ENCODE measurements at regions not wholly inside any gene's neighbourhood (a gene's known extent, or its start where the extent isn't known, plus 50 kb on each side); places are given as distances from the start of the nearest gene placed in this dataset.

DNA sequence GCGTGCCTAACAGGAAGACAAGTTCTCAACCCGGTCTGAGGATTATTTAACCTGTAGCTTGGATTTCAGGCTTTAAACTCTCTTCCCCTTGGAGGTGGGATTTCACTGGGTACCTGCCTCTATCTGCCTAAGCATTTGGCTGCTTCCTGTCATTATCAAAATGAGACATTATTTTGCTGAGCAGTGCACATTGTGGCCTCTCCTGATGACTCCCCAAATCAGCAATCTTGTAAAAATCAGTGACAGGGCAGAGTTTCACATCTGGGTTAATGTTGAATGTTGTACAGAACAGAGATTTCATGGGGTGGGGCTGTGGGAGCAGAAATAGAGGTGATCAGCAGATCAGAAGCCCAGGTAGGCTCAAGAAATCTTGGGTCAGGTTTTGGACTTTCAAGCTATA is 605.9 kb downstream of the ELAVL2 start:
- WGBS, 5 donors = 55 to 73% (median 68%) methylated on average over 2 of the region's 2 CpGs
- no peak overlapping the region for H3K27ac ChIP-seq
- H3K27me3 ChIP-seq = no peaks in the 10 kb centered on the region
- H3K9me3 ChIP-seq = peaks cover 0 to 13% (median 3%) of the 10 kb centered on the region in 4 donors
- no peaks in the 10 kb centered on the region for H3K36me3 ChIP-seq
- TF ChIP-seq, protein P1, sequence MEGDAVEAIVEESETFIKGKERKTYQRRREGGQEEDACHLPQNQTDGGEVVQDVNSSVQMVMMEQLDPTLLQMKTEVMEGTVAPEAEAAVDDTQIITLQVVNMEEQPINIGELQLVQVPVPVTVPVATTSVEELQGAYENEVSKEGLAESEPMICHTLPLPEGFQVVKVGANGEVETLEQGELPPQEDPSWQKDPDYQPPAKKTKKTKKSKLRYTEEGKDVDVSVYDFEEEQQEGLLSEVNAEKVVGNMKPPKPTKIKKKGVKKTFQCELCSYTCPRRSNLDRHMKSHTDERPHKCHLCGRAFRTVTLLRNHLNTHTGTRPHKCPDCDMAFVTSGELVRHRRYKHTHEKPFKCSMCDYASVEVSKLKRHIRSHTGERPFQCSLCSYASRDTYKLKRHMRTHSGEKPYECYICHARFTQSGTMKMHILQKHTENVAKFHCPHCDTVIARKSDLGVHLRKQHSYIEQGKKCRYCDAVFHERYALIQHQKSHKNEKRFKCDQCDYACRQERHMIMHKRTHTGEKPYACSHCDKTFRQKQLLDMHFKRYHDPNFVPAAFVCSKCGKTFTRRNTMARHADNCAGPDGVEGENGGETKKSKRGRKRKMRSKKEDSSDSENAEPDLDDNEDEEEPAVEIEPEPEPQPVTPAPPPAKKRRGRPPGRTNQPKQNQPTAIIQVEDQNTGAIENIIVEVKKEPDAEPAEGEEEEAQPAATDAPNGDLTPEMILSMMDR (IDR thresholded peaks at IDR 0.05) = no peak
- TF ChIP-seq POLR2AphosphoS5 (IDR thresholded peaks at IDR 0.05) (no peak), EP300 (IDR thresholded peaks at IDR 0.05) (no peak), POLR2A (IDR thresholded peaks at IDR 0.05) (no peak)
- no peaks in the 10 kb centered on the region for H3K4me1 ChIP-seq
- intact Hi-C loops (cut with DNase I; ENCODE audit: low total_unique reads) = no loop called here
- no peak overlapping the region for H3K4me3 ChIP-seq
- no peak for DNase-seq

DNA sequence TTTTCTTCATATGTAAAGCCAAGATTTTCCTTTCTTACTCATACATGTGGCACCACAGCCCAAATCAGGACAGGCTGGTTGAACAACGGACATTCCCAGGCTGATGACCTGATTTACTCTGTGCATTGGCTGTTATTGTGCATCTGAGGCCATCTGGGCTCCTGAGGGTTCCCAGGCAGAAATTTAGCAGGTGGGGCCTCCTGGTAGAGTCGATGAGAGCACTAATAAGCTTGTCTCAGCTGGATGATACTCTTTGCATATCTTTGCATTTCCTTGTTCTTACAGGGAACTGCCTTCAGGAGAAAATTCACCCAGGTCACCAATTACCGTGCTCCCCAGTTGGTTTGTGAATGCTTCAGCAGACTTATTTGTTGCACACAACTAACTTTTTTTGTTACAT is 605.1 kb downstream of the ELAVL2 start:
- Histone ChIP-seq H3K4me3 (no peak overlapping the region), H3K36me3 (no peaks in the 10 kb centered on the region), H3K4me1 (no peaks in the 10 kb centered on the region), H3K9me3 (peaks cover 0 to 13% (median 3%) of the 10 kb centered on the region in 4 donors), H3K27me3 (no peaks in the 10 kb centered on the region), H3K27ac (no peak overlapping the region)
- DNase-seq = no peak
- WGBS, 5 donors = 61 to 66% (median 62%) methylated on average over 3 of the region's 3 CpGs
- intact Hi-C loops (cut with DNase I; ENCODE audit: low total_unique reads) = no loop called here
- TF ChIP-seq POLR2A (IDR thresholded peaks at IDR 0.05) (no peak), POLR2AphosphoS5 (IDR thresholded peaks at IDR 0.05) (no peak), EP300 (IDR thresholded peaks at IDR 0.05) (no peak)
- TF ChIP-seq, protein P1 (IDR thresholded peaks at IDR 0.05) = no peak

DNA sequence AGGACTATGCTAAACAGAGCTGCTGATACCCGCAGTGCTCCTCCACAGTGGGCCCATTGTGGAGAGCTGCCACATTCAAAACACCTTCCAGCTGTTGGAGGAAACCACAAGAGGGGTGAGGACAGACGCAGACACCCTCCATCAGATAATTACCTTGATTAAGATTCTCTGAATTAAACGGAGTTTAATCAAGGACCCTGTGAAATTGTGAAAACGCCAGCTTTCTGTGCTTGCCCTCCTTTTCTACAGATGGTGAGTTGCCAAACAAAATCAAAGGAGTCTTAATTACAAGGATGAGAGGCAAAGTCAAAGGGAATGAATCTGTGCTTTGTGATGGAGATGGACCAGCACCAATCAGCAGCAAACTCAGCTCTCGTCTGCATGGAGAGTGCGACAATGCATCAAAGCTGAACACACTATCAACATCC is 596.1 kb downstream of the ELAVL2 start:
- H3K9me3 ChIP-seq = no peaks in the 10 kb centered on the region

DNA sequence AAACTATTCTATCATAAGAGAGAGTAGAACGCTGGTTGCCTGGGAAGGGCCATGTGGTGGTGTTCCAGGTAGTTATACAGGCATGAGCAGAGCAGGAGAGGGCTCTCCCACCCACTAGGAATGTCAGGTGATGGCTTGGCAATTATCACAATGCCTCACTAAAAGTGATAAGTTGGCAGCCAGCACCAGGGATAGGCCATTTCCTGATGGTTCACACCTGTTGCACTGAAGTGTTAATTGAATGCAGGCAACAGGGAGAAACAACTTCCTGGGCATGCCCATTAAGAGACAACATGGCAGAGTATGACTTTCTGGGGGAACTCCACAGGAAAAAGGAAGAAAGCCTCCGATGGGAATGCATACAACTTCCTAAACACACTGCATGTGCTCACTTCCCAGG is 593.2 kb downstream of the ELAVL2 start:
- intact Hi-C loops (cut with DNase I; ENCODE audit: low total_unique reads) = no loop called here
- Histone ChIP-seq H3K27me3 (no peaks in the 10 kb centered on the region), H3K36me3 (no peaks in the 10 kb centered on the region), H3K9me3 (peaks cover 0 to 5% (median 3%) of the 10 kb centered on the region in 4 donors), H3K27ac (no peak overlapping the region), H3K4me1 (no peaks in the 10 kb centered on the region), H3K4me3 (no peak overlapping the region)
- DNase-seq = no peak
- TF ChIP-seq POLR2A (IDR thresholded peaks at IDR 0.05) (no peak), POLR2AphosphoS5 (IDR thresholded peaks at IDR 0.05) (no peak), EP300 (IDR thresholded peaks at IDR 0.05) (no peak)
- TF ChIP-seq, protein P1 (IDR thresholded peaks at IDR 0.05) = no peak
- 37 to 58% (median 51%) methylated on average over 2 of the region's 2 CpGs for WGBS, 5 donors

More for the DNA sequence above, 596.1 kb downstream of the ELAVL2 start:
- Histone ChIP-seq H3K27ac (no peak overlapping the region), H3K36me3 (no peaks in the 10 kb centered on the region), H3K27me3 (no peaks in the 10 kb centered on the region), H3K4me1 (no peaks in the 10 kb centered on the region), H3K4me3 (no peak overlapping the region)
- intact Hi-C loops (cut with DNase I; ENCODE audit: low total_unique reads) = no loop called here
- no peak for DNase-seq
- TF ChIP-seq EP300 (IDR thresholded peaks at IDR 0.05) (no peak), POLR2AphosphoS5 (IDR thresholded peaks at IDR 0.05) (no peak), POLR2A (IDR thresholded peaks at IDR 0.05) (no peak)
- TF ChIP-seq, protein P1 (IDR thresholded peaks at IDR 0.05) = no peak
- WGBS, 5 donors = 32 to 47% (median 40%) methylated on average over 6 of the region's 6 CpGs
